Activated naive CD4-positive, alpha-beta T cell treated with anti-CD3 and anti-CD28 coated beads for 36 hours (primary cell): ENCODE measurements at regions not wholly inside any gene's neighbourhood (a gene's known extent, or its start where the extent isn't known, plus 50 kb on each side); places are given as distances from the start of the nearest gene placed in this dataset.

Experiments
- CTCF ChIA-PET: fragments of 350-600 bp; sonication (Branson Sonifier 250); formaldehyde crosslinking; loops from one replicate; lab custom pipeline; 2021; ENCODE audit warnings: antibody characterized with exemption; lab: Charles Lee
- DNase-seq: peaks from one replicate; pipeline ENCODE4 v3.0.0-alpha.2; 2020
- H3K27ac Mint-ChIP-seq: one replicate; pipeline ENCODE4 v1.8.0; 2021; ENCODE audit warnings: mild to moderate bottlenecking, mixed read lengths
- H3K27me3 Mint-ChIP-seq: one replicate; pipeline ENCODE4 v1.8.0; 2021; ENCODE audit warnings: low read depth, mixed read lengths
- H3K36me3 Mint-ChIP-seq: one replicate; pipeline ENCODE4 v1.8.0; 2021; ENCODE audit warnings: low read depth, mixed read lengths
- H3K4me1 Mint-ChIP-seq: one replicate; pipeline ENCODE4 v1.8.0; 2021; ENCODE audit warnings: low read depth, mixed read lengths
- H3K4me3 Mint-ChIP-seq: one replicate; pipeline ENCODE4 v1.8.0; 2021; ENCODE audit warnings: mild to moderate bottlenecking, moderate library complexity, mixed read lengths
- H3K9me3 Mint-ChIP-seq: one replicate; pipeline ENCODE4 v1.8.0; 2021; ENCODE audit warnings: mixed read lengths
- intact Hi-C: fragments of 100-400 bp; cut with micrococcal nuclease; formaldehyde crosslinking; loops from one replicate; pipeline ENCODE4 v1.15.1; 2023

DNA sequence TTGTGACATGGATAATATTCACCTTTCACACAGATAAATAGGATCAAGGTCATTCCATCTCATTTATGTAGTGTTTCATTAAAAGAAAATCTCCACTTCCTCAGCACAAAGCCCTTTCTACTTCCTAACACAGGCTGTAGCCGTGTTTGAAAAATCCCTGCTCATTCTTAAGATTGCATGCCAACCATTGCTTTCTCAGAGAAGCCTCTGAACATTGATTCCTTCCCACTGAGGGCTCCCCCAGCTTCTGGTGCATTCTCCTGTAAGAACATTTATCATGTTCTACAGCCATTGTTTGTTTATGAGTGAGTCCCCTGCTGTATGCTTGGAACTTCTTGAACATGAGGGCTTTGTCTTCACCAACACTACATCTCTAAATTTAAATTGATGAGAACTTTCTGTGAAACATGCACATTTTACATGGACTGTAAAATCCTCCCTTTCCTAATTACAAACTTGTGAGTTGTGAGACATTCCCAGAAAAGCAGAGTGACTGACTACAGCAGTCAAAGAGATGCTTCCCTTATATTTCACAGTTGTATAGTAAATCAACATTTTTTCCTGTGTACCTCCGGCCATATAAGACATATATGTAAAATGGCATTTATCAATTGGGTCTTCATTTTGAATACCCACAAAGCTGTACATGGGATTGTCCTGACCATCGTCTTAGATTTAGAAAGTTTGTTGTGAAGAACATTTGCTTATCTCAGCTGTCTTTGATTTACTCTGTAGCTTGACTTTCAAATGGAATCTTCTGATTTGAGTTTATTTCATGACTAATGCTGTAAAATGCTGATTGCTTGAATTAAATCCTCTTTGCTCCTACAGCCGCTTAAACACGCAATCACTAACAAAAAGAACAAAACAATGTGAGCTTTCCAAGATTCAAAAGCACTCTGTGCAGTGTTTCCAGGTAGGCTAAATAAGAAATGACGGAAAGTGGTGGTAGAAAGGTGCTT is 600.5 kb upstream of the SLIT2 start:
- H3K9me3 Mint-ChIP-seq = peaks cover 7% of the 10 kb centered on the region
- intact Hi-C loops = no loop called here
- H3K27ac Mint-ChIP-seq = no peak overlapping the region
- H3K27me3 Mint-ChIP-seq = no peaks in the 10 kb centered on the region
- no peaks in the 10 kb centered on the region for H3K36me3 Mint-ChIP-seq
- CTCF ChIA-PET = no interaction called here
- H3K4me3 Mint-ChIP-seq = no peak overlapping the region
- DNase-seq = no peak
- H3K4me1 Mint-ChIP-seq = no peaks in the 10 kb centered on the region

DNA sequence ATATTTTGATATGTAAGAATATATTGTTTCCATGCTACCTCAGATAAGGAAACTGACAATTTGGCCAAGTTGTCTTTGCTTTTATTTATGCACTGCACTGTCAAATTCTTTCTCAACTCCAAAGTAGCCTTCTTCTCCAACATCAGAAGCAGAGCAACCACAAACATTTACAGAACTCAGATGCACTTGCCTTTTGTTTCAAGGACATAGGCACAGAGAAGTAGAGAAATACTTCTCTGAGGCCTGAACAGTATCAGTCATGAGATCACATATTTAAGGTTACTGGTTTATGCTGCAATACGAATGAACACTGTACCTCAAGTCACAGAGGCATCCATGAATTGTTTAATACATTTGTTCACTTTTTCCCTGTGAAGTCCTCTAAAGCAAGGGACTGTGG is 606.1 kb upstream of the SLIT2 start:
- Mint-ChIP-seq H3K4me3 (no peak overlapping the region), H3K27ac (no peak overlapping the region), H3K27me3 (no peaks in the 10 kb centered on the region), H3K9me3 (peaks cover 19% of the 10 kb centered on the region), H3K4me1 (no peaks in the 10 kb centered on the region), H3K36me3 (no peaks in the 10 kb centered on the region)
- intact Hi-C loops = no loop called here
- DNase-seq = no peak
- CTCF ChIA-PET = no interaction called here

DNA sequence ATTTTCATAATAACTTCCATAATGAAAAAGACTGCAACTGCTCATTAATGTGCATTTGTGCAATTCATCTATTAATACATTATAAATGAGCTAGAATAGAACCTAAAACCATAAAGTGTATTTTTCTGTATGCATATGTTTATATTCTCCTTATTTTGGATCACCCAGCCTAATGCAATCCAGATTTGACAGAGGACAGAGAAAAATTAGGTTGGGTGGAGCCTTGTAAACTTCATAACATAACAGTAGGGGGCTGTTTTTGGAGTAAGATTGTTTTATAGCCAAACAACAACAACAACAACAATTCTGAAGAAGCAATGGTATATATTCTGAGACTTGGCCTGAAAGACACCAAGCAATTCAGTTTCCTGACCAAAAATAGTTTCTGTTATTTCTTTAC is 615.3 kb upstream of the SLIT2 start:
- CTCF ChIA-PET = no interaction called here
- H3K9me3 Mint-ChIP-seq = peaks cover 3% of the 10 kb centered on the region
- no peak overlapping the region for H3K27ac Mint-ChIP-seq
- H3K4me3 Mint-ChIP-seq = no peak overlapping the region
- intact Hi-C loops = no loop called here
- no peak for DNase-seq
- no peaks in the 10 kb centered on the region for H3K36me3 Mint-ChIP-seq
- H3K27me3 Mint-ChIP-seq = no peaks in the 10 kb centered on the region
- no peaks in the 10 kb centered on the region for H3K4me1 Mint-ChIP-seq

DNA sequence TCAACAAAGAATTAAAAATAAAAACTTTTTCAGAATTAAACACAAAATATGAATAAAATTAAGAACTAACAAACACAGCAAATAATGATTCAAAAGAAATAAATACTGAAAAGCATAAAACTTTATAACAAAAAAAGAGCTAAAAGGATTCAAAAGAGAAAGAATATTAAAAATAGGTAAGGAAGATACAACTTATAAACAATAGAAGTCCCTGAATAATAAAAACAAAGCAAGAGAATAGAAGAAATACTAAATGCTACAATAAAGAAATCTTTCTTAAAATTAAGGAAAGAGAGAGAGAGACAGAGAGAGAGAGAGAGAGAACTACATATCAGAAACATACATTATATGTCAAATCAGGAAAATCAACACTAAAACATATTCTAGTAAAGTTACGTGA is 619.9 kb upstream of the SLIT2 start:
- no peak for DNase-seq
- intact Hi-C loops = no loop called here
- Mint-ChIP-seq H3K27ac (no peak overlapping the region), H3K9me3 (no peaks in the 10 kb centered on the region), H3K27me3 (no peaks in the 10 kb centered on the region), H3K4me1 (no peaks in the 10 kb centered on the region), H3K4me3 (no peak overlapping the region), H3K36me3 (no peaks in the 10 kb centered on the region)
- CTCF ChIA-PET = no interaction called here

DNA sequence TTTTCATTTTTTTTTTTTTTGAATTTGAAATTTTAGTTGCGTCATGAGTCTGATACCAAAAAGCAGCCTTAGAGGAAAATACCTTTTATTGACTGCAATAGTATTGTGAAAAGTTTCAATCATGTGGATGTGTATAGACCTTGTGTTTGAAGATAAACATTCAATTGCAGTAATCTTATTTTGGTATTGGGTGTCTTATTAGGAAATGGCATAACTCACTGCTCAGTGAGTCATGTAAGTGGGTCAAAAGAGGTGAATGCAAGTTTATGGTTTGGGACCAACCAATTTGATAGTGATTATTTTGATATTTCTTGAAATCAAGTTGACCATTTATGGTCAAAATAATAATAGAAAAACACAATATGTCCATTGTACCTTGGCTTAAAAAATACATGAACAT is 627.8 kb upstream of the SLIT2 start:
- DNase-seq = no peak
- no peak overlapping the region for H3K27ac Mint-ChIP-seq
- intact Hi-C loops = no loop called here
- CTCF ChIA-PET = interaction anchor here (0.7 kb wide), 1 partner anchor 417 kb away, joined by 4 read pairs; no protein-coding TSS in a partner anchor
- no peak overlapping the region for H3K4me3 Mint-ChIP-seq
- no peaks in the 10 kb centered on the region for H3K27me3 Mint-ChIP-seq
- H3K36me3 Mint-ChIP-seq = no peaks in the 10 kb centered on the region
- H3K9me3 Mint-ChIP-seq = peaks cover 18% of the 10 kb centered on the region
- H3K4me1 Mint-ChIP-seq = no peaks in the 10 kb centered on the region

DNA sequence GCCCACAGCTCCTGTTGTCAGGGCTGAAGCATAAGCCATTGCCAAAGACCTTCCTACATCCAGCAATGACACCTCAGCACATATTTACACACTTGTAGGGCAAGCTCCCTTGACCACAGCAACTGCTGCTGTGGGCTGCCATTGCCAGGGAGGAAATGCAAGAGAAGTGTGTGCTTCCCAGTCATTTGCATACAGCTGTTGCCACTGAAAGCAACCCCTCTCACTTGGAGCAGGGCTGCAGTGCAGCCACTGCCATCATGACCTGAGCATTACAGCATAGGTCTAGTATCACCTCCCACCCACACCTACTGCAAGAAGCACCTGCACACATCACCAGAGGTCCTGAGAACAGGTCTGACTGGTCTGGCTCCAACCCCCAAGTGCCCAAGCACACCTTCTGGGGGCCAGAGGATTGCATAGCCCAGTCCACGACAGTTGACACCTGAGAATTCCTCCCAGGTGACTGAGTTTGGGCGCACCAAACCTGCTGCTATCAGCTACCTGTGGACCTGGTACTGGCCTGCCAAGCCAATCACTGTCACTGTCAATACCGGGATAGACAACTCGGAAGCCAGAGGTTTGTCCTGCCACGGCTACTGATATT is 636.5 kb upstream of the SLIT2 start:
- CTCF ChIA-PET = no interaction called here
- H3K4me3 Mint-ChIP-seq = no peak overlapping the region
- intact Hi-C loops = no loop called here
- H3K27ac Mint-ChIP-seq = no peak overlapping the region
- peaks cover 1% of the 10 kb centered on the region for H3K36me3 Mint-ChIP-seq
- H3K27me3 Mint-ChIP-seq = no peaks in the 10 kb centered on the region
- peaks cover 16% of the 10 kb centered on the region for H3K9me3 Mint-ChIP-seq
- H3K4me1 Mint-ChIP-seq = no peaks in the 10 kb centered on the region
- no peak for DNase-seq

DNA sequence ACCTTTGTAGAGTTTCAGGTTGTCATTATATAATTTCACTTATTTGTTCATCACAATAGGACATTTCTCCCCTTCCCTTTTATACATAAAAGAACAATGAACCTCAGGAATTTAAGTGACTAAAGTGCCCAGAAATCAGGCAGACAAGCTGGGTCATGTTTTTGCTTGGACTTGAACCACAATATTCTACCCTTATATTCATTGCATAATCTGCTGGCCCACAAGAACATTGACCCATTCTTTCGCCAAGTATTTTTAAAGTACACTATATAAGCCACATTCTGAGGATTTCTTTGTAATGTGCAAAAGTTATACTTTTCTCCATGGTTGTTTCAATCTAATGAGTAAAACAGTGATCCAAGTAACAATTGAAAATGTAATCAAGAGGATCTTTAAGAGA is 637.5 kb upstream of the SLIT2 start:
- Mint-ChIP-seq H3K4me3 (no peak overlapping the region), H3K27me3 (no peaks in the 10 kb centered on the region), H3K9me3 (peaks cover 12% of the 10 kb centered on the region), H3K4me1 (no peaks in the 10 kb centered on the region), H3K27ac (no peak overlapping the region), H3K36me3 (peaks cover 1% of the 10 kb centered on the region)
- intact Hi-C loops = no loop called here
- CTCF ChIA-PET = no interaction called here
- DNase-seq = no peak

DNA sequence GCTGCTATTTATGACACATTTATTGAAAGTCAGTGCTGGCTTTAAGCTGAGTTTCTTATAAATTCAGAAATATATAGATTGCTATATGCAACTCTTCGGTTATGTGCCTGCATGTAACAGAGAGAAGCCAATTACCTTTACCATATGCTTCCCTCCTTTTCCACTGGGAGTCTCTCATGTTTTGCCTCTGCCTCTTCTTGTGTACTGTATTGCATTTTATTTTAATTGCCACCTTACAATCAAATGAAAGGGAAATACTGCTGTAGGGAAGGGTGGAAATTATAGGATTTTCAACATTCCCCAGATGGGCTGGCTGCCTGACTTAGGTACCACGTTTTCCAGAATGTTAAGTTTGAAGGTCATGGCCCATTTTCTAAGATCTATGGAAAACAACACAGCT is 655.4 kb upstream of the SLIT2 start:
- CTCF ChIA-PET = no interaction called here
- Mint-ChIP-seq H3K27ac (no peak overlapping the region), H3K27me3 (no peaks in the 10 kb centered on the region), H3K36me3 (no peaks in the 10 kb centered on the region), H3K9me3 (peaks cover 2% of the 10 kb centered on the region), H3K4me1 (no peaks in the 10 kb centered on the region), H3K4me3 (no peak overlapping the region)
- intact Hi-C loops = no loop called here
- no peak for DNase-seq

DNA sequence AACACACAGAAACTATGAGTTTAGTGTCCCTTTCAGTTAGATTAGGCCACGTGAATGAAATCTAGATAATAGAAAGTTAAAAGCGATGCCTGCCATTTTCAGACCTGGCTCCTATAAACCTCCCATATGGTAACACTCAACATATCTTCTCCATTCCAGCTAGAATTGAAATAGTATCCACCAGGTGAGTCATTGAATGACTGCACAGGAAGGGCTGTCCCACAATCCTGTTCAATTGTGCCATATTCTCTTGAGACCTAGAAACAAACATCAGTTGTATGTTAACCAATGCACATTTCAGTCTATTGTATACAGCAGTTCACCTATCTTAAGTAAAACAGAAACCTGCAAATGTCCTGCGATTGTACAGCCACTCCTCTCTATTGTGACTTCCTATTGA is 659.3 kb upstream of the SLIT2 start:
- H3K36me3 Mint-ChIP-seq = no peaks in the 10 kb centered on the region
- no peak overlapping the region for H3K27ac Mint-ChIP-seq
- intact Hi-C loops = no loop called here
- no peaks in the 10 kb centered on the region for H3K27me3 Mint-ChIP-seq
- H3K9me3 Mint-ChIP-seq = peaks cover 6% of the 10 kb centered on the region
- no peaks in the 10 kb centered on the region for H3K4me1 Mint-ChIP-seq
- no peak for DNase-seq
- H3K4me3 Mint-ChIP-seq = no peak overlapping the region
- CTCF ChIA-PET = interaction anchor here (0.6 kb wide), 1 partner anchor 120 kb away, joined by 3 read pairs; no protein-coding TSS in a partner anchor

DNA sequence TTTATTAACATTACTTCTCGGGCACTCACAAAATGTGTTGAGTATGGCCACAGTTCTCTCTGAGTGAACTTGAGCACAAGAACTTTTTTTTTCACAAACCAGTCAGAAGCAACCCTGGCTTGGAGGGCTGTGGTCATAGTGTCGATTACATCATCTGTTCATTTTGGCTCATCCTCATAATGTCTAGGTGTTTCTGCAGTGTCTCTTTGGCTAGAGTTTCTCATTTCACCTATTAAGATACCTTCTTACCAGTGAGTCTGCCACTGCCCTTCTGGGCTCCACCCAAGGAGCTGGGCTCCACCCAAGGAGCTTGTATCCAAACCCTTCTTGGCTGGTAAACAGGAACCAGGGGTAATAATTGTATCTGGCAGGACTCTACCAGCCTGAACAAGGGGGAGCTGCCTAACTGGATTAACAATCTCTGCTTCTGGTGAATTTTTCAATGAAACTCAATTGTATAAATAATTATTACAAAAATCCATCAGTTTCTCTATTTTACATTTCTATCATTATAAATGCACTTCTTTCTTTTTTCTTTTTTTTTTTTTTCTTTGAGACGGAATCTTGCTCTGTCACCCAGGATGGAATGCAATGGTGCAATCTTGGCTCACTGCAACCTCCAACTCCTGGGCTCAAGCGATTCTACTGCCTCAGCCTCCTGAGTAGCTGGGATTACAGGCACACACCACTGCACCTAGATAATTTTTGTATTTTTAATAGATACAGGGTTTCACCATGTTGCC is 667.7 kb upstream of the SLIT2 start:
- CTCF ChIA-PET = no interaction called here
- no peak overlapping the region for H3K27ac Mint-ChIP-seq
- DNase-seq = no peak
- no peaks in the 10 kb centered on the region for H3K27me3 Mint-ChIP-seq
- H3K36me3 Mint-ChIP-seq = no peaks in the 10 kb centered on the region
- no peaks in the 10 kb centered on the region for H3K4me1 Mint-ChIP-seq
- no peak overlapping the region for H3K4me3 Mint-ChIP-seq
- intact Hi-C loops = no loop called here
- H3K9me3 Mint-ChIP-seq = peaks cover 1% of the 10 kb centered on the region

DNA sequence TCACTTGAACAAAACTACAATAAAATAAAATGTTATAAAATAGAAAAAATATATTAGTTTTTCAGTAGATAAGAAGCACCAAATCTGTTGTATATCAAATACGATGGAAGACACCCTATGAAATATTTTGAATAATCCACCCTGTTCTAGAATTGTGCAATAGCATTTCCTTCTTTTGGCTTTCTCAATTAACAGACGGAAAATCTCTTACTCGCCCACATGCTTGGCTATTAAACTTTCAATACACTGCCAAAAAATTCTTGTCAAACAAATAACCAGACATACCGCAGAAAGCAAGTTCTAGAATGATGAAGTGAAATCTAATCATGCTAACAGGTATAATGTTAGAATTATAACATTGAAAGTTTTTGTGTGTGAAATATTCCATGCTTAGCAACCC is 671.6 kb upstream of the SLIT2 start:
- no peaks in the 10 kb centered on the region for H3K9me3 Mint-ChIP-seq
- intact Hi-C loops = no loop called here
- H3K27me3 Mint-ChIP-seq = no peaks in the 10 kb centered on the region
- no peaks in the 10 kb centered on the region for H3K36me3 Mint-ChIP-seq
- CTCF ChIA-PET = no interaction called here
- H3K4me3 Mint-ChIP-seq = no peak overlapping the region
- no peaks in the 10 kb centered on the region for H3K4me1 Mint-ChIP-seq
- H3K27ac Mint-ChIP-seq = no peak overlapping the region
- DNase-seq = no peak

DNA sequence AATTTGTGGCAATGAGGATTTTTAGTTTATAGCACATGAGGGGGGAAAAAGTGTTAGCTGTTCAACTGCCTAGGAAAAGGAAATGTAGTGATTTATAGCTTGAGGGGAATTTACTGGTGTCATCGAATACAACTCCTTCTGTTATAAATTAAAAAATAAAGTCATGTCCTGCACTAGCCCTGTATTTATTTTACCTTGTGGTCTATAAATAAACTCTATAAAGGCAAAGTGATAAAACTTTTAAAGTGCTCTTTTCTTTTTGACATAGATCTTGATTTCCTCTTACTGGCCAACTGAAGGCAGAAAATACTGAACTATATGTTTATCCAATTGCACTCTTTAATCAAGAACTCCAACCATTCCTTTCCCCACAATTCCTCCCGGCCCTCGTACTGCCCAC is 672.1 kb upstream of the SLIT2 start:
- Mint-ChIP-seq H3K4me3 (no peak overlapping the region), H3K36me3 (no peaks in the 10 kb centered on the region), H3K27me3 (no peaks in the 10 kb centered on the region), H3K27ac (no peak overlapping the region), H3K9me3 (no peaks in the 10 kb centered on the region), H3K4me1 (no peaks in the 10 kb centered on the region)
- intact Hi-C loops = no loop called here
- CTCF ChIA-PET = no interaction called here
- no peak for DNase-seq
